BJ (cell line): ENCODE measurements at regions not wholly inside any gene's neighbourhood (a gene's known extent, or its start where the extent isn't known, plus 50 kb on each side); places are given as distances from the start of the nearest gene placed in this dataset.

ENCODE experiments used
- CTCF ChIA-PET: fragments of 350-600 bp; formaldehyde crosslinking; extraction: SDS; loops from one replicate; lab custom pipeline; 2021; ENCODE audit warnings: antibody characterized with exemption, inconsistent platforms; lab: Yijun Ruan, JAX
- POLR2A ChIA-PET: fragments of 300-600 bp; sonication (Branson Sonifier 250); formaldehyde crosslinking; extraction: SDS; loops from one replicate; lab custom pipeline; 2021; ENCODE audit warnings: antibody characterized with exemption; lab: Charles Lee
- DNase-seq: peaks from one replicate; pipeline ENCODE4 v3.0.0-alpha.2; 2011; ENCODE audit warnings: low read depth
- H3K27me3 ChIP-seq: 2 replicates; pipeline ENCODE4 v1.6.0; 2011; ENCODE audit warnings: low read length; ENCODE audit not compliant: control insufficient read depth, insufficient read depth
- H3K36me3 ChIP-seq: 2 replicates; pipeline ENCODE4 v1.5.1; 2011; ENCODE audit warnings: low read length; ENCODE audit not compliant: control insufficient read depth, insufficient read depth
- H3K4me3 ChIP-seq: 2 replicates; pipeline ENCODE4 v1.5.1; 2011; ENCODE audit warnings: low read depth, mild to moderate bottlenecking, control low read depth, low read length
- CTCF ChIP-seq: IDR thresholded peaks from 2 replicates; pipeline ENCODE4 v1.5.1; 2011; ENCODE audit warnings: low read depth, mild to moderate bottlenecking, control low read depth, inconsistent platforms, low read length, moderate library complexity; ENCODE audit not compliant: insufficient read depth

GRCh38 chr9:110068212-110068611, 139.7 kb downstream of the C9orf152 start:
- POLR2A ChIA-PET = interaction anchor here (0.6 kb wide), 1 partner anchor 264 kb away, joined by 7 read pairs; no protein-coding TSS in a partner anchor
- DNase-seq = no peak
- H3K4me3 ChIP-seq = no peak overlapping the region
- CTCF ChIA-PET = interaction anchor here (2.3 to 2.6 kb wide), 3 partner anchors 9 to 84 kb away, joined by 7 to 10 read pairs (median 8); no protein-coding TSS in a partner anchor
- TF ChIP-seq CTCF = no peak
- H3K36me3 ChIP-seq = 0 out of 2 replicates have a peak, but pooled peaks cover 1% of the 10 kb centered on the region
- no peaks in the 10 kb centered on the region for H3K27me3 ChIP-seq

- Histone ChIP-seq H3K4me3 (peak overlapping the region; percentile 0; the same call in 1 of the 2 replicates), H3K27me3 (no peaks in the 10 kb centered on the region), H3K36me3 (peaks cover 1% of the 10 kb centered on the region; the same call in 1 of the 2 replicates)
- TF ChIP-seq CTCF = no peak
- peak; percentile 96 for DNase-seq
- POLR2A ChIA-PET = no interaction called here
- CTCF ChIA-PET = interaction anchor here (1.6 to 2.6 kb wide), 5 partner anchors 9 to 158 kb away, joined by 3 to 10 read pairs (median 7); no protein-coding TSS in a partner anchor
Measured at GRCh38 chr9:110069326-110070248, 138.4 kb downstream of the C9orf152 start.

GRCh38 chr9:110072597-110073355, 135.2 kb downstream of the C9orf152 start:
- TF ChIP-seq CTCF = no peak
- DNase-seq = no peak
- Histone ChIP-seq H3K4me3 (no peak overlapping the region), H3K27me3 (no peaks in the 10 kb centered on the region), H3K36me3 (peaks cover 1% of the 10 kb centered on the region; the same call in 1 of the 2 replicates)
- ChIA-PET POLR2A (no interaction called here), CTCF (no interaction called here)

- Histone ChIP-seq H3K36me3 (peaks cover 1% of the 10 kb centered on the region; the same call in 1 of the 2 replicates), H3K4me3 (no peak overlapping the region), H3K27me3 (no peaks in the 10 kb centered on the region)
- ChIA-PET POLR2A (no interaction called here), CTCF (no interaction called here)
- DNase-seq = no peak
- TF ChIP-seq CTCF = no peak
Measured at GRCh38 chr9:110073356-110073905, 134.5 kb downstream of the C9orf152 start.
